CD4-positive, alpha-beta T cell treated with Interleukin-6 at 100 ng/mL for 8 hours (primary cell): ENCODE measurements at regions not wholly inside any gene's neighbourhood (a gene's known extent, or its start where the extent isn't known, plus 50 kb on each side); places are given as distances from the start of the nearest gene placed in this dataset.

Experiments used
- DNase-seq: peaks from one replicate; pipeline ENCODE4 v3.0.0-alpha.2; 2020; ENCODE audit warnings: mixed read lengths, low spot score

DNA sequence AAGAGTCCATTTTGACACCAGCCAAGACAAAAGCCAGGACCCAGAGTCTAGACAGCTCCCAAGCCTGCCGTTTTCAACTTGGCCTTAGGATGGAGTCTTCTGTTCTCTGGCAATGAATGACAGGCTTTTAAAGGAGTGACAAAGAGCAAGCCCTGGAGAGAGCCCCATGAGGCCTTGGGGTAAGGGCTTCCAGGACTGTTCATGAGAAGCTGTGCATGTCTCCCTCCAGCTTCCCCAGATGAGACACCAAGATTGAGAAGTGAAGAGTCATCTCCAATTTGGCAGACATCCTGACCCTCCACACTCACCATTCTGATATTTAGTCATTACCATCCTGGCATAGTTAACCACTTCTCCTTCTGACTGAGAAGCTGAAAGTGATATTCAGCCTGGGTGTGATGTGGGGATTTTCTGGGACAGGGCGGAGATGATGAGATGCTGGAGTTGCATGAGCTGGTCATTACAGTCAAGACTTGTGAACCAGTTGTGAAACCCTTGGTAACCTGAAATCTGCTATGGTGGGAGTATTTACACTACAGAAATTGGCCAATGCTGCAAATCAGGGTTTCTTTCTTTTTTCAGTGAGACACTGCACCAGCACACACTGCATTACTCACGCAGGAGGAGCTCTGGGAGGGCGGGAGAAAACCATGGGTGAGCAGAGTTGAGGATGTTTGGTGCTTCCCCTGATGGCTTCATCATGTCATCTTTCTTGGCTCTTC lies 77.8 kb downstream of the VCPKMT start:
- DNase-seq = peak; percentile 42

DNA sequence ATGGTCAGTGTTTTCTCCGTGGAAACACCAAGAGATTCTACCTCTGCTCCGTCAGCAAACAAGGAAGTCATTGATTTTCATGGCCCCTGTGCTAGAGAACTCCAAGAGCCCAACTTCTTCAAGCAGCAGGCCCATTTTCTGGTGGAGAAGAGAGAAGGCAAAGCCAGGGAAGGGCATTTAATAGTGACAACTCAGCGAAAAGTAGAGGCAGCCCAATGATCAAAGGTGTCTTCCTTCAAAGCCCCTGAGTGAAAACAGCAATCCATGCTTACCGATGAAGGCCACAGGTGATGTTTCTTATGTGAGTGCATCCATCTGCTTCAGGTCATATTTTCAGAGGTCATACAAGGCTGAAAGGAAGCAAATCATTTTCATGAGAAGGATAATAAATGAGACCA lies 77.3 kb downstream of the VCPKMT start:
- DNase-seq = no peak

DNA sequence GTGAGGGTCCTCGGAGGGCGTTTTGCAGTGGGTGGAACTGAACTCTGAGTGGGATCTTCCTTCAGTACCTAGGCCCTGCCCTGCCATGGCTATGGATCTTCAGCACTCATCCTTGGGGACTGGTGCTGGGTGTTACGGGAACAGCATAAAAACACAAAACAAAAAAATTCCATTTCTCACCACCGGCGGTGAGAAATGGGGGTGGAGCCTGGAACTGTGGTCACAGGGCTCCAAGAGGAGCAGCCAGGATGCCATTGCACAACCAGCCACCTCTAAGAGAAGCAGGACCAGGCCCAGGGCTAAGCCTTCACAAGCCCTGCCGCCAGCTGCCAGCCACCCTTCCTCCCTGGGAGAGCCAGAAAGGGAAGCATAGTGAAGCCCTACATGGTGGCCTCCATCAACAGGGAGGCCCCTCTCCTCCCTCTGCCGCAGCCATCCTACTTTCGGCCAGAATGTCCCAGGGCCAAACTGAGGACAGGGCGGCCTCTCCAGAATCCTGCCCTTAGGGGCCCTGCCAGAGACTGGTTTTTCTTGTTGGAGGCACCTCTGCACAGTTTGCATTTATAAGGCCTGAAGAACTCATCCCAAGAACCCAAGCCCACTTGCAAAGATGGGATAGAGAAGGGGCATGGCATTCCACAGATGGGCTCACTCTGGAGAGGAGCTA lies 76.5 kb downstream of the VCPKMT start:
- DNase-seq = no peak

DNA sequence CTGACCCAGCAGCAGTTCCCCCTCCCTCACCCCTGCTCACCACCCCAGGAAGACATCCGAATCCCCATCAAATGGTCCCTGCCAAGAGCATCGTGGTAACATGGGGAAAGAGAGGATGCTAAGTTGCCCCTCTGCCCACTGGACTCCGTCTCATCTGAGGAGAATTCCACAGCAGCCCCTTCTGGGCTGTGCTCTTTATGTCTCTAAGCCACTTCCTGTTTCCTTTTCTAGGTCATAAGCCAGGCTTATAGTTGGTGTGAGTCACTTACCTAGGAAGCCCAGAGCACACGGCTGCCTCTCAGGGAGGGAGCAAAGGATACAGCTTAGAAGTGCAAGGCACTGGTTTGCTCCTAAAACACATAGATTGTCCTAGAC lies 76.0 kb downstream of the VCPKMT start:
- DNase-seq = peak; percentile 67

DNA sequence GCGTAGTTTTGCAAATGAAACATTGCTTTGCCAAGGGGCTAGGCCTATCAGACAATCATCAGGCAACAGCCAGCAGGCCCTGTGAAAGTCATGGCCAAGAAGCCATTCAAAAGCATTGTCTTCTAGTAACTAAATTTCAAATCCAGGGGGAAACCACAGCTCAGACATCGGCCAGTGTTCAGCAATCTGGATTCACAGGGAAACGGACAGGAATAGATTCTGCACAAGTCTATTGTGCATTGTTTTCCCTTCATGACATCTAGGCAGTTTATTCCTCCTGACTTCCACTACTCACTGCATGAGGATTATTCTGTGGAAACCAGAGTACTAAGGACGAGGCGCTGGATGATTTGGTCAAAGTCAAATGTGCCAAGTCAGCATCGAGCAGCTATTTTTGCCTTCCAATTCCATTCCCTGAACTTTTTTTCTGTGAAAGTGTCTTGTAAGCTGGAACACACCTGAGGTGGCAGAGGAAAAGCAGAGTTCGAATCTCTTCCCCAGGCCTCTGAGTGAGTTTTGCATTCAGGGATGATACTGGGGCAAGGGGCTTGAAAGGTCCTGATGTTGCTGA lies 75.4 kb downstream of the VCPKMT start:
- DNase-seq = no peak

DNA sequence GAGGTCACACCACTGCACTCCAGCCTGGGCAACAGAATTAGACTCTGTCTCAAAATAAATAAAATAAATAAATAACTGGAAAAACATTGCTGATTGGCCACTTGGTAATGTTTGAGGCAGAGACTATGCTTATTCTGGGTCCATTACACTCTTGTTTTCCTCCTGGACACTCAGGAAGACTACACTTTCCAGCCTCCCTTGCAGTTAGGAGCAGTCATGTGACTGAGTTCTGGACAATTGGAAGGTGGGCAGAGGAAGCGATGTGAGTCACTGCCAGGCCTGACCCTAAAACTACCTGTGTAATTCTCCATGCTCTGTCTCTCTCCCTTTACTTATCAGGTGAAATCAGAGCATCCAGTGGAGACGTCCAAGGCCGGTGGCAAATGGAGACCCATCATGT lies 74.4 kb downstream of the VCPKMT start:
- no peak for DNase-seq

DNA sequence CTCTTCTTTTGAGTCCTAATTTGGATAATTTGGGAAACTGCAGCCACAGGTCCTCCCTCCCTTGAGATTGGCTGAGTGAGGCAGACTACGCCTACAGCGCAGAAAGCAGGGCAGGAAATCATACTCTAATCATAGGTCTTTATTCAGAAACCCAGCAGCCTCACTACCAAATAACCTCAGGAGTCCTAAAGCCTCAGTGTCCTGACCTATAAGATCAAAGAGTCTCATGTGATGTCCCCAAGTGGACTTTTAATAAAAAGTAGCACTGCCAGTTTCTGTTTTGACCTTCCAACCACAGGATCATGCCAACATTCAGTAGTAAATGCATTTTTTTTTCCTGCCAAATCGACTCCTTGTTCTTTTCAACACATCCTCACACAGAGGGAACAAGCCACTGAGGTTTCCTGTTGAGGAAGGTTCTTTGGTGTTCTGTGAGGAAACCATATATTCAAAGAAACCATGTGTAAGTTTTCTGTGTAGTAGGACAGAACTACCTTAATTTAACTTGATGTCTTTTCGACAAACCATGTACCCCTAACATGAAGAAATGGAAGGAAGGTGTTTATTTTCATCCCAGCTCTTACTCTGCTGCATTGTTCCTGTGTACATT lies 72.2 kb downstream of the VCPKMT start:
- peak; percentile 38 for DNase-seq

DNA sequence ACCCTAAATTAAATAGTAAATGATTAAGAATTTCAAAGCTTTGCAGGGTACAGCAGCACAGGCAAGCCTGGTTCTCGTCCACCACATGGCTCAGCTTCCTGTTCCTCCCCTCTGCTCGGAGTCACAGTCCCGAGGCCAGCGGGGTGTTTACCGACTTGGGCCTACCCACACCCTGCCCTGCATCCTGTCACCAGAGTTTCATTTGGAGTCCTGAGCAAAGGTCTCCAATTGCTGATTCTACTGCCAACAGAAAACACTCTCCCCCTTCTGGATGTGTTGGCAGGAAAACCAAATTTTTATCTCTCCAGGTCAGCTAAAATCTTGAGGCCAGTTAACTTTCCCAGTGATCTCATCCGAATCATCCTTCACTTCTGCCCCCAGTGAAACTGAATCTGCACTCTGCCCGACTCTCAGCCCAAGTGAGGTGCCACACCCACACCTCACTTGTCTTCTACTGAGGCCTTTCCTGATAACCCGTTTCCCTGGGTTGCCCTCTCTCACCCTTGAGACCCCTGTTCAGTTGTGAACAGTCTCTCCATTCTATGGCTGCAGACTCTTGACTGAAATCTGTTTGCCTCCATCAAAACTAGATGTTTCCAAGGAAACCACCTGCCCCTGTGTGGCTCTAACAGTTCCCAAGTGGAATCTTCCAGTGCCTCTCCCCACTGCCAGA lies 71.2 kb downstream of the VCPKMT start:
- DNase-seq = peak; percentile 85

DNA sequence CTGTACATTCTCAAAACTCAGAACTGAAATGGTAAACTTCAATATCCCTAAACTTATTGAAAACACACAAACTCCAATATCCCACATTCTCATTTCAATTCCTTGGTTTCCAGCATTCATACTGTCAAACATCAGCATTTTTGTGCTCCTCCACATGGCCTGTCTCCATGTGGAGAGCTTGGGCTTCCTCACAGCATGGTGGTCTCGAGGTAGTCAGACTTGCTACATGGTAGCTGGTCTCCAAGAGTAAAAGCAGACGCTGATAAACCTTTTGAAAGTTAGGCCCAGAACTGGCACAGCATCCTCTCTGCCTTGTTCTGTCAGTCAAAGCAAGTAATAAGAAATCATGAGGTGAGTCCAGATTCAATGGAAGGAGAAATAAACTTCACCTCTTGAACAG lies 70.5 kb downstream of the VCPKMT start:
- DNase-seq = no peak

DNA sequence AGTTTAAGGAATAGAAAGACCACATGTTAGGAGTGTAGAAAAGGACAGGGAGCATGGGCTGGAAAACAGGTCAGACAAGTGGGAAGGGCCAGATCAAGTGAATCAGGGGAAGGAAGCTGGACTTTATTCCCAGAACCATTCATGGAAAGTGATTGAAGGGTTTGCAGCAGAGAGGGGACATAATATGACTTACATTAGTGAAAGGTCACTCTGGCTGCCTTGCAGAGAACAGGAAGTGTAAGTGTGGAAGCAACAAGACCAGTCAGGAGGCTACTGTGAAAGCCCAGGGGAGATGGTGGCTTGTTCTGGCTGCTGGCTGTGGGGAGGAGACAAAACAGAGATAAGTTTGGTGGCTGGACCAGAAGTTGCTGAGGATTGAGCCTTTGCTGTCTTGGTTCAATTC lies 69.1 kb downstream of the VCPKMT start:
- no peak for DNase-seq

DNA sequence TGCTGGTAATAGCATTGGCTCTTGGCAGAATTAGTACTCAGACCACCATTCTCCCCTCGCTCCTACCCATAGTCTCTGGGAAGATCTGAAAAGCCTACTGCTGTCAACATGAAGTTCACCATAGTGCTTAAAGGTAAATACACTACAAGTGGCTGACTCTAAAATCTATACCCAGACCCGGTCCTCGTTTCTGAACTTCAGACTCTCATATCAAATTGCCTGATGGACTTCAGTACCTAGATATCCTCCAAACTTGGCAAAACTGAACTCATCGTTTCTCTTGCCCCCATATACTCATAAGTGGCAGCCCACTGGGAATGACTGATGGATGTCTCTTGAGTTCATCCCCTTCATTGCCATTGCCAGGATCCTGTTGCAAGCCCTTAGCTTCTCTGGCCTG lies 67.3 kb downstream of the VCPKMT start:
- DNase-seq = no peak

DNA sequence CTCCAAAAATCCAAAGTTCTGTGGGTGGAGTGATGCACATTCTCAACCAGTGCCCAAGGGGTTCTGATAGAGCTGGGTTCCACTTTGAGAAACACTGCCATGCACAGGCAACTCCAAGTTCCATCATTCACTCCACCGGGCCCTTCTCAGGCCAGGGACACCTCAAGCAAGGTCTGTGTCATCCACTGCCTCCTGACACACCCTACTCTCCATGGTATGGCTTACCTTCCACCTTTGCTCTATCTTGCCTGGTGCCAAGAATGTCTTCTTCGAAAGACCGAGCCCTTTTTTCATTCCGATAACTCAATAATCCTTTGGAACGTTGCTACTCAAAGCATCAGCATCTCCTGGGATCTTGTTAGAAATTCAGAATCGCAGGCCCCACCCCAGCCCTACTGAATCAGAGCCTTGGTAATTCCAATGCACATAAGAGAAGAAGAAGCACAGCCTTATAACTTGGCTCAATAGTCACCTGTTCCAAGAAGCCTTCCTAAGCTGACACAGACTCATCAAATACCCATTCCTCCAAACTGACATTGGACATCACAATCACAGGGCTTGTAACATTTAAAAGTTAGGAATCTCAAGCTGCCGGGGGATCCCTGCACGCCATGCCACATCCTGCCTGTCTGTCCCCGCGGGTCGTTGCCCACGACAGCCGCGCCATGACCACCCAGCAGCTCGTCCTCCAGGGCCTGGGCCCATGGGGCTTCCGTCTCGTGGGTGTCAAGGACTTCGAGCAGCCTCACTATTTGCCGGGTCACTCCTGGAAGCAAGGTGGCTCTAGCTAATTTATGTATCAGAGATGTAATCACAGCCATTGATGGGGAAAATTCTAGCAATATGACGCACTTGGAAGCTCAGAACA lies 66.4 kb downstream of the VCPKMT start:
- DNase-seq = no peak

DNA sequence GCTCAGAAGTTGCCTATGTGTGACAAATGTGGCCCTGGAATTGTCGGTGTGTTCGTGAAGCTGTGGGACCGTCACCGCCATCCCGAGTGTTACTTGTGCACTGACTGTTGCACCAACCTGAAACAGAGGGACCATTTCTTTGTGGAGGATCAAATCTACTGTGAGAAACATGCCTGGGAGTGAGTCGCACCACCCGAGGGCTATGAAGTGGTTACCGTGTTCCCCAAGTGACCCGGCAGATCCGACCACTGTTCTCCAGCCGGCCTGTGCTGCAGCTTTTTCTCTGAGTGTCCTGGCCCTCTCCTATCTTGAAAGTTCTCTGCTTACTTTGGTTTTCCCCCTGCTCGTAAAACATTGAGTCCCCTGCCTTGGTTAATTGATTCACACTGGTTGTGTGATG lies 65.3 kb downstream of the VCPKMT start:
- no peak for DNase-seq

DNA sequence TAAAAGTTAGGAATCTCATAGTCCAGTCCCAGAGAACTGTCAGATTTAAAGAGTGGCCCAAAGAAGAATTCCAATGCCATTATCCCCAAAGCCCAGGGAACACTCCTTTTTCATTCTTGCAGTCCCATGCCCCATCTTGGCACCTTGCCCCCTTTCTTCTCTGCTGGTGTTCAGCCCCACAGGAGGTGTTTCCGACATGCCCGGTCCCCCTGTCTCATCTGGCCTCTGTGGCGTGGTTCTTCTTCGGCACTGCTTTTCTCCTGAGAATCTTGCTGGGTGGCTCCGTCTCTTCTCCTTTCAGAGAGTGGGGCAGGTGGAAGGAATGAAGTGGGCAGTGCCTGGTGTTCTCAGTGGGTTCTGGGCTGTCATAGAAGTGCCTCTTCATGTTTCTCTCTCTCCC lies 64.7 kb downstream of the VCPKMT start:
- no peak for DNase-seq

DNA sequence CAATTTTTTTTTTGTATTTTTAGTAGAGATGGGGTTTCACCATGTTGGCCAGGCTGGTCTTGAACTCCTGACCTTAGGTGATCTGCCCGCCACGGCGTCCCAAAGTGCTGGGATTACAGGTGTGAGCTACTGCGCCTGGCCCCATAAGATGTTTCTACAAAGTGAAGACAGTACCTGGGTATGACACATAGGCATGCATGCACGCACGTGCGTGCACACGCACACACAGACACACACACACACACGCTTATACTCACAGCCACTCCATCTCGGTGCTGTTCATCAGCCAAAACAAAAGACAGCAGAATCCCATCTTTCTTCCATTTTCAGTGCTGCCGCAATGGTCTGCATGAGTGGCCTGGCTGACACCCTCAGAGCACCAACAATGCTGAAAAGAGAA lies 63.9 kb downstream of the VCPKMT start:
- DNase-seq = no peak

DNA sequence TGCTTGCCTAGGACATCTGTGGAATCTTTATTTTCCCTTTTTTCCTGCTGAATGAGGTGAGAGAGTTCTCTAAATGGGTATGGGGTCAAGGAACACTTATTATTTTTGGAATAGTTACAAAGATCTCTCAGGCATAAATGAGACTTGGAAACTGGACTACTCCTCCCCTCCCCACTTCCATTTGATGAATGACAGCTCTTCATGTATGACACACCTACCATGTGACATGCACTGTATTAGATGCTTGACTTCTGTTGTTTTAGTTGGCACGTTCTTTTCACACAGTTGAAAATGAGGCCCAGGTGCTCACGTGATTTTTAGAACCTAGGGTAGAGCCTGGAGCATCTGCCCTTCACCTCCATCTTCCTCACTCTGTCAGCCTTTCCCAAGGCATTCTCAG lies 62.4 kb downstream of the VCPKMT start:
- DNase-seq = no peak

DNA sequence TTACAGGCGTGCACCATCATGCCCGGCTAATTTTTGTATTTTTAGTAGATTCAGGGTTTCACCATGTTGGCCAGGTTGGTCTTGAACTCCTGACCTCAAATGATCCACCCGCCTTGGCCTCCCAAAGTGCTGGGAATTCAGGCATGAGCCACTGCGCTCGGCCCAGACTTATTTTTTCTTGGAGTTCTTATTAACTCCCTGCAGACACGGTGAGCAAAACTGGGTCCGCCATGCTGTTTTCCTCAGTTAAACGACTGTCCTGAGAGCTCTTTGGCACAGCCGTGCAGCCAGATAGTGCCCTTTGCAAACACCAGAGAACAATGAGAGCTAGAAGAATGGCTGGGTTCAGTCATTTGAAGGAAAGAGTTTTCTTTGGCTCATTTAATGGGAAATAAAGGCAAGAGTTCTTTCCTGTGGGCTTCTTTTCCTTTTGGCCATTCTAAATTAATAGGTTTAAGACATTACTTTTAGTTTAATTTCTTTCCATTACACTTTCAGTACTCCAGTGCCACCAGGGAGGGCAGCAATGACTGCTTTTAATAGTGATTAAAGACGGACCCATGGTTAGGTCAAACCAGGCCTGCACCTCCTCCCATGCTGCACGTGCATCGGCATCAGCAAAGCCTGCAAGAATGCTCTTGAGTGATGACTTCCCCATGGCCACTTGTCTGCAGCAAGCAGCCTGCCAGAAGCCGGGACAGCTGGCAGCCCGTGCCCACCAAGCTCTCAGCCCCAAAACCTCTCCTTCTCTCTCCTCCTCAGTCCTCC lies 60.7 kb downstream of the VCPKMT start:
- no peak for DNase-seq

DNA sequence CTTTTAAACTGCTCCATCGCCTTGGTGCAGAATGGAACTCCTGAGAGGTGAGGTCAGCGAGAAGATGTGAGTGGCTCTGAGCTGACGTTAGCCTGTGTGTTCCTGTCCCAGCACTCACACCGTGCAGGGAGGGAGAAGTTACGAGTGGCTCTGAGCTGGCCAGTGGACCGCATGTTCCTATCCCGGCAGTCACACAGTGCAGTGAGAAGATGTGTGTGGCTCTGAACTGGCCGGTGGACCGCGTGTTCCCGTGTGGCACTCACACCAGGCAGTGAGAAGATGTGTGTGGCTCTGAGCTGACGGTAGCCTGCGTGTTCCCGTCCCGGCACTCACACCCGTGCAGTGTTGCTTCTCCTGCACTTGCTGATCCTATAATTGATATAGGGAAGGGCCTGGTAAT lies 59.9 kb downstream of the VCPKMT start:
- no peak for DNase-seq

DNA sequence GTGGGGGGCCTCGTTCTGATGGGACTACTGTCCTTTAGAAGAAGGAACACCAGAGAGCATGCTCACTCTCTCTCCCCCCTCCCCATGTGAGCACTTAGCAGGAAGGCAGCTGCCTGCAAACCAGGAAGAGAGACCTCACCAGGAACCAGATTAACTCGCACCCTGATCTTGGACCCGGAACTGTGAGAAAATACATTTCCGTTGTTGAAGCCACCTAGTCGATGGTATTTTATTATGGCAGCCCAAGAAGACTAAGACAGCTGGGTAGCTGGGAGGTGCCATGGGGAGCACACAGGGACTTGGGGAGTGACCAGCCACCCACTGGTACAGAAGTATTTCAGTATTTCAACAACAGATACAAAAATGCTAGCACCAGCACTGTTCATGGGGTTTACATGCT lies 59.0 kb downstream of the VCPKMT start:
- DNase-seq = no peak

DNA sequence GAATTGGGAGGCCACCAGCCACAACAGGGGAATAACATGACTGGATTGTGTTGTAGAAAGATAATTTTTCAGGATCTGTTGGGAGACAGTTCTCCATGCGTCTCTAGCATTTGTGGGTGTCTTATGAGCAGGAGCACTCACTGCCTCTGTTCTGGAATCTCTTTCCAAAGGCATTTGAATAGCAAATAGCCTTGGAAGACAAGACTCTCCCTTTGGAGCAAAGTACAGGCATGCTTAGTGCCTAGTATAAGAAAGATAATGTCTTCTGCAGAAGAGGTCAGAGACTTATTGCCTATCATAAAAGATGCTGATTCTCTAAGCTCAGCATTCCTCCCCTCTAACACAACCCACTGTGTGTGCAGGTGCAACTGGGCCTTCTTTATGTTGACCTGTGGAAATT lies 58.3 kb downstream of the VCPKMT start:
- no peak for DNase-seq
